Tibial nerve (tissue), 4 donors: ENCODE measurements at regions not wholly inside any gene's neighbourhood (a gene's known extent, or its start where the extent isn't known, plus 50 kb on each side); places are given as distances from the start of the nearest gene placed in this dataset.

Source experiments
- EP300 ChIP-seq, 2 donors: sonication (generic); formaldehyde crosslinking; IDR thresholded peaks; one replicate each; pipeline ENCODE4 v1.6.1; 2017; ENCODE audit warnings: antibody characterized with exemption in 2 of 2, mild to moderate bottlenecking in 1 of 2
- POLR2A ChIP-seq, 2 donors: fragments of 450-650 bp; IDR thresholded peaks; one replicate each; pipeline ENCODE4 v1.6.1; 2017; ENCODE audit warnings: antibody characterized with exemption in 2 of 2, mild to moderate bottlenecking in 2 of 2, moderate library complexity in 2 of 2
- TF ChIP-seq, protein P1 (sequence below), 5 experiments: fragments of 200-600 bp in 3 of 5; fragments of 450-650 bp in 2 of 5; sonication (generic) in 3 of 5; IDR thresholded peaks; one replicate each; pipeline ENCODE4 v1.5.1; 2016 to 2019; ENCODE audit warnings: antibody characterized with exemption in 5 of 5, mild to moderate bottlenecking in 3 of 5, moderate library complexity in 2 of 5

DNA sequence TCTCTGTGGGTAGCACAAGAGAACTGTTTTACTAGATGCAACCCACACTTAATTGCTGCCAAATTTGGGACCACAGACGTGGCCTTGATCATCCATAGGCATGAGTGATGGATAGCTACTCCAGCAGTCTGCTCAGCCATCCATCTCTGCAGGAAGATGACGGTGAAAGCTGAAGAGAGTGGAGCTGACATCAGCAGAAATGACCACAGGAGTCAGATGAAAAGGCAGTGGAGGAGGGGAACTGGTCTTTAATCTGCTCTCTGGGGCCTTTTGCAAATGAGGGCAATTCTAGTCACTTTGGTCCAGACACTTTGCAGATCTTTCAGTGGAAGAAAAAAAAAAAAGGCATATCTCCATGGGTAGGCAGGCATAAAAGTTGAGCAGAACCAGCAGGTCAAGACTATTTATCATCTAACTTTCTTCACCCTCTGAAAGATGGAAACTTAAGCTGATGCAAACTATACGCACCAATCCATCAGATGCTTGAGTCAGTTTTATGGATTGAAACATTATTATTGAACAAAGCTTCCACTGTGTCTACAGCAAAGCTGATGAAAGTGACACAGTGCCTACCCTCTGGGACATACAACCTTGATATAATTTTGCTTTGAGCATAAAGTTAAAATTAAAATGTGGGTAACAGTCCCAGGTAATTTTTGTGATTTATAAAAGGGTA, 281.6 kb upstream of the OBI1 start:
- TF ChIP-seq, protein P1, sequence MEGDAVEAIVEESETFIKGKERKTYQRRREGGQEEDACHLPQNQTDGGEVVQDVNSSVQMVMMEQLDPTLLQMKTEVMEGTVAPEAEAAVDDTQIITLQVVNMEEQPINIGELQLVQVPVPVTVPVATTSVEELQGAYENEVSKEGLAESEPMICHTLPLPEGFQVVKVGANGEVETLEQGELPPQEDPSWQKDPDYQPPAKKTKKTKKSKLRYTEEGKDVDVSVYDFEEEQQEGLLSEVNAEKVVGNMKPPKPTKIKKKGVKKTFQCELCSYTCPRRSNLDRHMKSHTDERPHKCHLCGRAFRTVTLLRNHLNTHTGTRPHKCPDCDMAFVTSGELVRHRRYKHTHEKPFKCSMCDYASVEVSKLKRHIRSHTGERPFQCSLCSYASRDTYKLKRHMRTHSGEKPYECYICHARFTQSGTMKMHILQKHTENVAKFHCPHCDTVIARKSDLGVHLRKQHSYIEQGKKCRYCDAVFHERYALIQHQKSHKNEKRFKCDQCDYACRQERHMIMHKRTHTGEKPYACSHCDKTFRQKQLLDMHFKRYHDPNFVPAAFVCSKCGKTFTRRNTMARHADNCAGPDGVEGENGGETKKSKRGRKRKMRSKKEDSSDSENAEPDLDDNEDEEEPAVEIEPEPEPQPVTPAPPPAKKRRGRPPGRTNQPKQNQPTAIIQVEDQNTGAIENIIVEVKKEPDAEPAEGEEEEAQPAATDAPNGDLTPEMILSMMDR (IDR thresholded peaks at IDR 0.05) = no peak
- TF ChIP-seq POLR2A (IDR thresholded peaks at IDR 0.05) (no peak), EP300 (IDR thresholded peaks at IDR 0.05) (no peak)
